ENCODE measurements at regions not wholly inside any gene's neighbourhood (a gene's known extent, or its start where the extent isn't known, plus 50 kb on each side); places are given as distances from the start of the nearest gene placed in this dataset.

DNA sequence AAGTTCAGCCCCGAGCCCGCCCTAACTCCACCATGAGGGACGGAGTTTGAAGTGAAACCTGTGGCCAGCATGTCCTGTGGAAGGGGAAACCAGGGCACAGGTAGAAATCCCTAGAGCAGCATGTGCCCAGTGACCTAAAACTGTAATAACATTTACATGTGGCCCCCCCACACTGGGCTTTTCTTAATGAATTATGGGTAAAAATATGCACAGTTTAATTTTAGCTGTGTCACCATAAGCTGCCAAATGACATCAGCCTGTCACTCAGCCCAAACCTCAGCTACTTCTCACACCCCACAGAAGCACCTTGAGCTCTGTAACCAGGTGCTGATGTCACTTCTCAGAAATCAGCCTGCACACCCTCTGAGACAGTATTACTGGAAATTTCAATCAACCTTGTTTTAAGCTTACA, 50.0 kb upstream of the SLC19A1 start:
- DNase-seq (ENCODE audit: low read depth in 2 of 2): peak; percentile 37 to 78

DNA sequence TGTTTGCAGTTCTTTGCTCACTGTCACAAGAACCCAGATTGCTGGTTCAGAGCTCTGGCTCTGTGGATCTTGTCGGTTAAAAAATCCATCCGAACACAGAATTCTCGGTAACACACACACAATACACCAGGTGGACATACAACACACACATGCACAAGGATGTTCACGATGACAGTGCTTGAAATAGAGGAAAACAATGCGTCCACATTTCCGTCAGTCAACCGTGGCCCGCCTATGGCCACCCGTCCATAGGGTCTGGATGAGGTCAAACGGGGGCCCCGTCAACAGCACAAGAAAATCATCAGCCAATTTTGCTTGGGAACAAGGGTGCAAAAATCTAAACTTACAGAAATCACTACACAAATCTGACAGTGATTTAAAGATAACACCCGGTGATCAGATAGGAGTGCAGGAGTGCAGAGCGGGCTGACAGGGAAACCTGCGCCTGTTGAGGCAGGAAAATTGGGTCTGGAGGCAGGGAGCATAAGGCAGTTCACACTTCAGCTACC, 50.4 kb upstream of the SLC19A1 start:
- no peak for DNase-seq (ENCODE audit: low read depth in 2 of 2)

DNA sequence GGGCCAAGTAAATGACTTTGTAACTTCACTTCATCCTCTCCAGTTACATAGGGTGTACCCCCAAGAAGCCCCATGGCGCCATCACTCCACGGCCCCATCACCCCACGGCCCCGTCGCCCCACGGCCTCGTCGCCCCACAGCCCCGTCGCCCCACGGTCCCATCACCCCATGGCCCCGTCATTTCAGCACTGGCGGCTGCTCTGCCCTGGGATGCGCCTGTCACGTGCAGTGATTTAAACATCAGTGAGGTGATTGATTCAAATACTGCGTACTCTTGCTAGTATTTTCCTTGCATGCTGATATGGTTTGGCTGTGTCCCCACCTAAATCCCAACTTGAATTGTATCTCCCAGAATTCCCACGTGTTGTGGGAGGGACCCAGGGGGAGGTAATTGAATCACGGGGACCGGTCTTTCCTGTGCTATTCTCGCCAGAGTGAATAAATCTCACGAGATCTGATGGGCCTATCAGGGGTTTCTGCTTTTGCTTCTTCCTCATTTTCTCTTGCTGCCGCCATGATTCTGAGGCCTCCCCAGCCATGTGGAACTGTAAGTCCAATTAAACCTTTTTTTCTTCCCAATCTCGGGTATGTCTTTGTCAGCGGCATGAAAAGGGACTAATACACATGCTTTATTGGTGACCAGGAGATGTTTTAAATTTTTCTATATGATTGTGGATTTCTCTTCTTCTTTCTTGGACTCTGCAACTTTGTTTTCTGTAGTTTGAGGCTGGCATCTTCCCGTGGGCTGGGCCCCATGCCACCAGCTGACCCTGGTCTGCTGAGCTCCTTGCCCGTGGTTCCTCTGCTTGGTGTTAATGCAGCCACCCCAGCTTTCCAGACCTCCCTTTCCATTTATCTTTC, 50.1 kb upstream of the PCBP3 start:
- no peak for DNase-seq (ENCODE audit: low read depth in 2 of 2)
